Psoas muscle (tissue), 7 donors: ENCODE measurements at regions not wholly inside any gene's neighbourhood (a gene's known extent, or its start where the extent isn't known, plus 50 kb on each side); places are given as distances from the start of the nearest gene placed in this dataset.

Experiments
- ATAC-seq, 4 donors: fragments of 200-7000 bp; cut with Tn5 transposase; one replicate each; pipeline ENCODE4 v1.9.1; 2020; ENCODE audit warnings: moderate library complexity in 3 of 4, mild to moderate bottlenecking in 2 of 4
- DNase-seq, 2 donors: peaks; one replicate each; pipeline ENCODE4 v3.0.0-alpha.2; 2020
- H3K27ac ChIP-seq: fragments of 200-600 bp; one replicate; pipeline ENCODE4 v1.8.0; 2022
- H3K27me3 ChIP-seq, 3 donors: fragments of 200-600 bp in 1 of 3; one replicate each; pipeline versions ENCODE4 v1.6.1 to v1.8.0; 2013 to 2022; ENCODE audit warnings: low read length in 2 of 3, mild to moderate bottlenecking in 2 of 3, moderate library complexity in 1 of 3; ENCODE audit not compliant: insufficient read depth in 3 of 3
- H3K36me3 ChIP-seq, 2 donors: fragments of 200-600 bp in 1 of 2; one replicate each; pipeline versions ENCODE4 v1.6.1 to v1.8.0; 2013 to 2022; ENCODE audit warnings: low read depth in 1 of 2, mild to moderate bottlenecking in 1 of 2, moderate library complexity in 1 of 2; ENCODE audit not compliant: insufficient read depth in 1 of 2
- H3K4me1 ChIP-seq: fragments of 200-600 bp; one replicate; pipeline ENCODE4 v1.8.0; 2022
- H3K4me3 ChIP-seq: fragments of 200-600 bp; one replicate; pipeline ENCODE4 v1.8.0; 2022; ENCODE audit warnings: mild to moderate bottlenecking
- H3K9me3 ChIP-seq: fragments of 200-600 bp; one replicate; pipeline ENCODE4 v1.8.0; 2022
- CTCF ChIP-seq: fragments of 200-600 bp; IDR thresholded peaks from one replicate; pipeline ENCODE4 v1.8.0; 2022; ENCODE audit warnings: antibody characterized with exemption
- WGBS, 3 donors: extraction: QIAGEN DNeasy Blood & Tissue Kit; methylation state at CpG; one replicate each; pipeline versions ENCODE4 v1.1.6 to v1.1.7; 2013; 5-methylcytosine and 5-hydroxymethylcytosine counted together
- intact Hi-C, 2 donors: fragments of 100-400 bp; cut with DNase I; formaldehyde crosslinking; loops; one replicate each; pipeline versions ENCODE4 v1.11.0 to v1.14.2; 2022
- donor health status: healthy with polysubstance abuse.
- donor health status: DM: no; HTN: no; CAD: no; lungs with moderate emphysema.
- donor health status: Bipolar disorder and iron deficiency.
- donor health status: healthy.
- donor health status: DM: yes; HTN: yes; CAD: no.
- donor health status: DM: no; HTN: no; CAD: no.
- donor health status: DM: yes; HTN: yes; CAD: no.

- ATAC-seq, result no peak
- Histone ChIP-seq H3K36me3 (no peaks in the 10 kb centered on the region), H3K27ac (no peak overlapping the region), H3K4me3 (no peak overlapping the region), H3K9me3 (no peaks in the 10 kb centered on the region), H3K4me1 (peaks cover 7% of the 10 kb centered on the region), H3K27me3 (no peaks in the 10 kb centered on the region)
- WGBS, 3 donors, result 48 to 74% (median 52%) methylated on average over 2 of the region's 2 CpGs
- intact Hi-C loops, result no loop called here
- no peak for DNase-seq
- TF ChIP-seq CTCF, result no peak
Observed at GRCh38 chr1:193355178-193355577, 168.8 kb upstream of the B3GALT2 start.

GRCh38 chr1:193348769-193349535 lies 162.5 kb upstream of the B3GALT2 start:
- WGBS, 3 donors, result 62 to 70% (median 66%) methylated on average over 3 of the region's 3 CpGs
- Histone ChIP-seq H3K9me3 (no peaks in the 10 kb centered on the region), H3K4me1 (peaks cover 5% of the 10 kb centered on the region), H3K36me3 (no peaks in the 10 kb centered on the region), H3K4me3 (no peak overlapping the region), H3K27me3 (no peaks in the 10 kb centered on the region), H3K27ac (no peak overlapping the region)
- intact Hi-C loops, result no loop called here
- ATAC-seq (no peak), DNase-seq (no peak)
- no peak for TF ChIP-seq CTCF

GRCh38 chr1:193348091-193348768 lies 161.8 kb upstream of the B3GALT2 start:
- TF ChIP-seq CTCF, result no peak
- 41 to 56% (median 42%) methylated on average over 6 of the region's 6 CpGs for WGBS, 3 donors
- Histone ChIP-seq H3K36me3 (no peaks in the 10 kb centered on the region), H3K27ac (no peak overlapping the region), H3K9me3 (no peaks in the 10 kb centered on the region), H3K4me1 (peaks cover 5% of the 10 kb centered on the region), H3K27me3 (no peaks in the 10 kb centered on the region), H3K4me3 (no peak overlapping the region)
- ATAC-seq (no peak), DNase-seq (no peak)
- intact Hi-C loops, result no loop called here

GRCh38 chr1:193346085-193346484 lies 159.7 kb upstream of the B3GALT2 start:
- TF ChIP-seq CTCF, result no peak
- Histone ChIP-seq H3K4me1 (peaks cover 5% of the 10 kb centered on the region), H3K9me3 (no peaks in the 10 kb centered on the region), H3K27ac (no peak overlapping the region), H3K4me3 (no peak overlapping the region), H3K27me3 (no peaks in the 10 kb centered on the region), H3K36me3 (no peaks in the 10 kb centered on the region)
- DNase-seq, result no peak
- no peak for ATAC-seq
- intact Hi-C loops, result no loop called here
